Bronchial epithelial cell (primary cell): ENCODE measurements at regions not wholly inside any gene's neighbourhood (a gene's known extent, or its start where the extent isn't known, plus 50 kb on each side); places are given as distances from the start of the nearest gene placed in this dataset.
"Not testable (repeated sequence)": the region's sequence is repeated elsewhere in the genome, so short reads cannot be mapped to it uniquely, and the experiment has no call there.

Source experiments
- DNase-seq: peaks from one replicate; pipeline ENCODE4 v3.0.0-alpha.2; 2010; ENCODE audit warnings: low read depth
- FAIRE-seq: peaks from 2 replicates; lab custom pipeline; 2011; peaks lifted over from hg19 to GRCh38; lab: Jason Lieb, UNC
- H3K27me3 ChIP-seq: 2 replicates; pipeline ENCODE4 v1.5.1; 2011; ENCODE audit warnings: low read length; ENCODE audit not compliant: control insufficient read depth, insufficient read depth
- H3K36me3 ChIP-seq: 2 replicates; pipeline ENCODE4 v1.5.1; 2011; ENCODE audit warnings: low read length; ENCODE audit not compliant: control insufficient read depth, insufficient read depth
- H3K4me3 ChIP-seq: 2 replicates; pipeline ENCODE4 v1.5.1; 2011; ENCODE audit warnings: mild to moderate bottlenecking, low read depth, low read length, control low read depth
- TF ChIP-seq, protein P1 (sequence below): IDR thresholded peaks from 2 replicates; pipeline ENCODE4 v1.5.1; 2011; ENCODE audit warnings: mild to moderate bottlenecking, moderate library complexity, low read length, control low read depth, inconsistent platforms; ENCODE audit not compliant: insufficient read depth, severe bottlenecking

DNA sequence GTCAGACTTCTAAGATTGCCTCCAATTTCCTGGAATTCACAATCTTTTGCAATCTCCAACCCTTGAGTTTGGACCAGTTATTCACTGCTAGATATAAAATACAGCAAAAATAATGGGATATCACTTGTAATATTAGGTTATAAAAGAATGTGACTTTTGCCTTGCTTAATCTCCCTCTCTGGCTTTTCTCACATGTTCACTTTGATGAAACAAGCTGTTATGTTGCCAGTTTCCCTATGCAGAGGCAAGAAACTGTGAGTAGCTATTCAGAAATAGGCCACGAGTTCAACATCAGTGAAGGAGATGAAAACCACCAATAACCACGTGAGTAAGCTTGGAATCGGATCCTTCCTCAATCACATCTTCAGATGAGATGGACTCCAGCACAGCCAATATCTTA lies 842.7 kb downstream of the RNF144A start:
- H3K27me3 ChIP-seq = no peaks in the 10 kb centered on the region
- DNase-seq (no peak), FAIRE-seq (no peak)
- no peaks in the 10 kb centered on the region for H3K36me3 ChIP-seq
- no peak overlapping the region for H3K4me3 ChIP-seq
- TF ChIP-seq, protein P1, sequence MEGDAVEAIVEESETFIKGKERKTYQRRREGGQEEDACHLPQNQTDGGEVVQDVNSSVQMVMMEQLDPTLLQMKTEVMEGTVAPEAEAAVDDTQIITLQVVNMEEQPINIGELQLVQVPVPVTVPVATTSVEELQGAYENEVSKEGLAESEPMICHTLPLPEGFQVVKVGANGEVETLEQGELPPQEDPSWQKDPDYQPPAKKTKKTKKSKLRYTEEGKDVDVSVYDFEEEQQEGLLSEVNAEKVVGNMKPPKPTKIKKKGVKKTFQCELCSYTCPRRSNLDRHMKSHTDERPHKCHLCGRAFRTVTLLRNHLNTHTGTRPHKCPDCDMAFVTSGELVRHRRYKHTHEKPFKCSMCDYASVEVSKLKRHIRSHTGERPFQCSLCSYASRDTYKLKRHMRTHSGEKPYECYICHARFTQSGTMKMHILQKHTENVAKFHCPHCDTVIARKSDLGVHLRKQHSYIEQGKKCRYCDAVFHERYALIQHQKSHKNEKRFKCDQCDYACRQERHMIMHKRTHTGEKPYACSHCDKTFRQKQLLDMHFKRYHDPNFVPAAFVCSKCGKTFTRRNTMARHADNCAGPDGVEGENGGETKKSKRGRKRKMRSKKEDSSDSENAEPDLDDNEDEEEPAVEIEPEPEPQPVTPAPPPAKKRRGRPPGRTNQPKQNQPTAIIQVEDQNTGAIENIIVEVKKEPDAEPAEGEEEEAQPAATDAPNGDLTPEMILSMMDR = no peak

DNA sequence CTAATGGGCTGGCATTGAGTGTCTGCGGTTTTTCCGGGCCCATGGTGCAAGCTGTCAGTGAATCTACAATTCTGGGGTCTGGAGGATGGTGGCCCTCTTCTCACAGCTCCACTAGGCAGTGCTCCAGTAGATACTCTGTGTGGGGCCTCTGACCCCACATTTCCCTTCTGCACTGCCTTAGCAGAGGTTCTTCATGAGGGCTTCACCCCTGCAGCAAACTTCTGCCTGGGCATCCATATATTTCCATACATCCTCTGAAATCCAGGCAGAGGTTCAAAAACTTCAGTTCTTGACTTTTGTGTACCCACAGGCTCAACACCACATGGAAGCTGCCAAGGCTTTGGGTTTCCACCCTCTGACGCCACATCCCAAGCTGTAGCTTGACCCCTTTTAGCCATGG lies 846.2 kb downstream of the RNF144A start:
- not testable (repeated sequence) for H3K27me3 ChIP-seq, FAIRE-seq, DNase-seq, H3K4me3 ChIP-seq, H3K36me3 ChIP-seq

DNA sequence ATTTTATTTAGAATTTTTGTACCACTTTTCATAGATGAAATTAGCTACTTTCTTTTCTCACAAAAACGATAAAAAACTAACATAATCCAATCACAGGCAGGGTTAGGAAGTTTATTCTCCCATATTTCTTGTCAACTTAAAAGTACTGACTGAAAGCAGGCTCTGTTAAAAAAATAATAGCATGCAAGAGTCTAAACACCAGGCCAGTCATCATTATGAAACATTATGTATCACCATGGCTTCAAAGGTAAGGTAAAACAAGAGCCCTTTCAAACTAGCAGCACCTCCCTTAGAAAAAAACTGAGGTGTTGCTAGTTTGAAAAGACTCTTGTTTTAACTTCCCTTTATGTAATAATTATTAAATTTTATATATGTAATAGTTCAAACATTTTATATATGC lies 848.0 kb downstream of the RNF144A start:
- no peaks in the 10 kb centered on the region for H3K36me3 ChIP-seq
- DNase-seq (peak; percentile 55), FAIRE-seq (no peak)
- H3K4me3 ChIP-seq = no peak overlapping the region
- TF ChIP-seq, protein P1 = no peak
- no peaks in the 10 kb centered on the region for H3K27me3 ChIP-seq

DNA sequence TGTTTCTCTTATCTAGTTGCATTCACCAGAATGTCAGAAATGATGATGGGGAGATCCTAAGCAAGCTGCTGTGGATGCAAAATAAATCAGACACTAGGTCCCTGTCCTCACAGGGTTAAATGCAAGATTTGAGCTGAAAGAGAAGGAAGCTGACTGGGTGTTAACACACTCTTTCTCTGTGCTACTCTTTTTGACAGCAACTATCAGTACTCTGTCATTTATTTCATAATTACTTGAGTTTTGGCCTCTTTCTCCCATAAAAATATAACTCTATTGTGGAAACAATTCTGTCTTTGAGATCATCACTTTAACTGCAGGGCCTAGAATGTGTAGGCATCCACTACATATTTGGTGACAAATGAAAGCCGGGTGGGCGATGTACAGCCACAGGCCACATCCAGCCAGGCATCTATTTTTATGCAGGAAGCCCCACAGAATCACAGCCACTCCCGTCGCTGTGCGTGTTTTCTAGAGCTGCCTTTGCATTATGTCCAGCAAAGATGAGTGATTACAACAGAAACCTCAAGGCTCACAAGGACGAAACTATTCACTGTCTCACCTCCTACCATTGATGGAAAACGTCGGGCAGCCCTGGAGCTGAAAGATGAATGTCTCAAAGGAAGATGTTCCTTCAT lies 849.0 kb downstream of the RNF144A start:
- no peak overlapping the region for H3K4me3 ChIP-seq
- TF ChIP-seq, protein P1 = no peak
- no peaks in the 10 kb centered on the region for H3K36me3 ChIP-seq
- FAIRE-seq = no peak
- DNase-seq = no peak
- H3K27me3 ChIP-seq = no peaks in the 10 kb centered on the region

DNA sequence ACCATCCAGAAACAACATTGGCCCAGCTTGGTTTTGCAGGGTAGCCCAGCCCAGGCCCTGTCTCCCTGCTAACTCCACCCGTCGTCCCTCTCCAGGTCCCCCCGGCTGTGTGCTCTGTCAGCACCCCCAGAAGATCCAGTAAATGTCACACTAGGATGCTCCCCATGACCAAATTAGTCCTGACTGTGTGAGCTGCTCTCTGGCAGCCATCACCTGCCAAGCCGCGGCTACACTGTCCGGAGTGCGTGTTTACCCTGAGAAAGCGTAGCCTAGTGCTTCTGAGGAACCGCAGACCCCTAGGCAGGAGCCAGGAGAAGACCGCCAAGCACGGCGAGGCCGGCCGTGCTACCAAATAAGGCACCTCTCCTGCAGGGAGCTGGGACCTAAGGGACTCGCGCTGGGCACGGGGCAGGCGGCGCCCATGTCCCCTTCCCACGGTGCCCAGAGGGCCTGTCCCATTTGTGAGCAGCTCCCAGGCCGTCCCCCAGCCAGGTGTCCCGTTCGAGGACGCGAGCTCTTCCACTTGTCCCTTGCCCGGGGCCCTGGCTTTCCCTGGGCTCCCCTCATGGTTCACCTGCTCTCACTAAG lies 849.9 kb downstream of the RNF144A start:
- Histone ChIP-seq H3K27me3 (no peaks in the 10 kb centered on the region), H3K4me3 (no peak overlapping the region), H3K36me3 (no peaks in the 10 kb centered on the region)
- TF ChIP-seq, protein P1 = no peak
- no peak for DNase-seq
- no peak for FAIRE-seq

DNA sequence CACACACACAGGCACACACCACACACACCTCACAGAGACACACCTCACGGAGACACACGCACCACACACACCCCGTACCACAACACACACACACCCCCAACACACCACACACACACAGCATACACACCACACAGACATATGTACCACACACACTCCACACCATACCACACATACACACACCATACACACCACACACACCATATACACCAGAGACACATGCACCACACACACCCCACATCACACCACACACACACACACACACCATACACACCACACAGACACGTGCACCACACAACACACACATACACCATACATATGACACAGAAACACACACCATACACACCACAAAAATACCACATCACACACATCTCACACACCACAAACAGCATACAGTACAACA lies 850.7 kb downstream of the RNF144A start:
- no peak for FAIRE-seq

More for the DNA sequence above, 850.7 kb downstream of the RNF144A start:
- DNase-seq = no peak
- Histone ChIP-seq H3K4me3 (no peak overlapping the region), H3K36me3 (no peaks in the 10 kb centered on the region), H3K27me3 (no peaks in the 10 kb centered on the region)
- TF ChIP-seq, protein P1 = no peak
